DND-41 (cell line): ENCODE measurements at regions not wholly inside any gene's neighbourhood (a gene's known extent, or its start where the extent isn't known, plus 50 kb on each side); places are given as distances from the start of the nearest gene placed in this dataset.

Source experiments
- ATAC-seq: fragments of 200-7000 bp; cut with Tn5 transposase; 3 replicates; pipeline ENCODE4 v1.9.1; 2021; ENCODE audit warnings: low read depth; ENCODE audit not compliant: insufficient read depth
- DNase-seq: peaks from one replicate; pipeline ENCODE4 v3.0.0-alpha.2; 2020
- H2AFZ ChIP-seq: 2 replicates; pipeline ENCODE4 v1.6.0; 2012; ENCODE audit warnings: low read depth, low read length
- H3K27ac ChIP-seq: 2 replicates; pipeline ENCODE4 v1.5.1; 2012; ENCODE audit warnings: low read length, inconsistent platforms
- H3K27me3 ChIP-seq: fragments of 200-600 bp; sonication (generic); 2 replicates; pipeline ENCODE4 v1.6.0; 2012; ENCODE audit warnings: low read length, mild to moderate bottlenecking, inconsistent platforms; ENCODE audit not compliant: insufficient read depth, poor library complexity
- H3K36me3 ChIP-seq: 2 replicates; pipeline ENCODE4 v1.5.1; 2012; ENCODE audit warnings: low read length, inconsistent platforms; ENCODE audit not compliant: insufficient read depth
- H3K4me1 ChIP-seq: 2 replicates; pipeline ENCODE4 v1.5.1; 2012; ENCODE audit warnings: mild to moderate bottlenecking, low read length; ENCODE audit not compliant: insufficient read depth
- H3K4me2 ChIP-seq: 2 replicates; pipeline ENCODE4 v1.6.0; 2012; ENCODE audit warnings: mild to moderate bottlenecking, moderate library complexity, low read length, inconsistent platforms; ENCODE audit not compliant: insufficient read depth
- H3K4me3 ChIP-seq, 2 experiments: fragments of 200-600 bp in 1 of 2; shearing (Covaris generic) in 1 of 2; 2 replicates each; pipeline ENCODE4 v1.5.1; 2012 to 2016; ENCODE audit warnings: inconsistent platforms in 2 of 2, low read length in 2 of 2, mild to moderate bottlenecking in 2 of 2, low read depth in 1 of 2, moderate library complexity in 1 of 2
- H3K79me2 ChIP-seq: 2 replicates; pipeline ENCODE4 v1.6.0; 2012; ENCODE audit warnings: low read length, inconsistent platforms; ENCODE audit not compliant: insufficient read depth
- H3K9ac ChIP-seq: 2 replicates; pipeline ENCODE4 v1.6.0; 2012; ENCODE audit warnings: low read depth, mild to moderate bottlenecking, inconsistent platforms, low read length, moderate library complexity
- H3K9me3 ChIP-seq: 2 replicates; pipeline ENCODE4 v1.5.1; 2012; ENCODE audit warnings: low read length, moderate library complexity, mild to moderate bottlenecking, inconsistent platforms; ENCODE audit not compliant: insufficient read depth, severe bottlenecking
- H4K20me1 ChIP-seq: 2 replicates; pipeline ENCODE4 v1.6.0; 2012; ENCODE audit warnings: low read length; ENCODE audit not compliant: insufficient read depth
- EZH2 ChIP-seq: IDR thresholded peaks from 3 replicates; pipeline ENCODE4 v1.6.1; 2012; ENCODE audit warnings: borderline replicate concordance, low read depth, mild to moderate bottlenecking, moderate library complexity, low read length, inconsistent platforms; ENCODE audit not compliant: severe bottlenecking
- TF ChIP-seq, protein P1 (sequence below): IDR thresholded peaks from 2 replicates; pipeline ENCODE4 v1.5.1; 2012; ENCODE audit warnings: borderline replicate concordance, low read length, moderate library complexity, mild to moderate bottlenecking; ENCODE audit not compliant: poor library complexity, severe bottlenecking; ENCODE audit errors: extremely low read depth

DNA sequence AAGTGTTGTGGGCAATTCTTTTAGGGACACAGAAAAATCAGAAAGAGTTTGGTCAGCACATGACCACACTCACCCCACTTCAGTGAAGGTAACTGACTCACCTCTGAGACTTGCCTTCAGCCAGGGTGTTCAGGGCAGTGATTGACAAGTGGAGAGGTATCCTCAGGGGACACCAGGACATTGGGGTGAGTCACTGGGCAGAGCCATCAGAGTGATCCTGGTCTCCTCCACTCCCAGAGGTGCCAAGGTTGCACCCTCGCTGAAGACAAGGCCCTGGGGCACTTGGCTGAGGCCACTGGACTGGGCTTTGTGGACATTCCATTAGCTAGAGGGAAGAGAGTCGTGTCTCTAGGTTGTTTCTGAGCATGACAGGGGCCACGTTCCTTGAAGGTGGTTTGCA, 113.4 kb downstream of the GADD45G start:
- Histone ChIP-seq H3K9me3 (no peaks in the 10 kb centered on the region), H2AFZ (no peak overlapping the region), H4K20me1 (no peaks in the 10 kb centered on the region), H3K79me2 (no peaks in the 10 kb centered on the region), H3K4me1 (no peaks in the 10 kb centered on the region), H3K27ac (no peak overlapping the region), H3K4me3 (no peak overlapping the region), H3K4me2 (no peak overlapping the region), H3K27me3 (no peaks in the 10 kb centered on the region), H3K9ac (no peak overlapping the region), H3K36me3 (no peaks in the 10 kb centered on the region)
- ATAC-seq: no peak
- no peak for TF ChIP-seq EZH2
- TF ChIP-seq, protein P1, sequence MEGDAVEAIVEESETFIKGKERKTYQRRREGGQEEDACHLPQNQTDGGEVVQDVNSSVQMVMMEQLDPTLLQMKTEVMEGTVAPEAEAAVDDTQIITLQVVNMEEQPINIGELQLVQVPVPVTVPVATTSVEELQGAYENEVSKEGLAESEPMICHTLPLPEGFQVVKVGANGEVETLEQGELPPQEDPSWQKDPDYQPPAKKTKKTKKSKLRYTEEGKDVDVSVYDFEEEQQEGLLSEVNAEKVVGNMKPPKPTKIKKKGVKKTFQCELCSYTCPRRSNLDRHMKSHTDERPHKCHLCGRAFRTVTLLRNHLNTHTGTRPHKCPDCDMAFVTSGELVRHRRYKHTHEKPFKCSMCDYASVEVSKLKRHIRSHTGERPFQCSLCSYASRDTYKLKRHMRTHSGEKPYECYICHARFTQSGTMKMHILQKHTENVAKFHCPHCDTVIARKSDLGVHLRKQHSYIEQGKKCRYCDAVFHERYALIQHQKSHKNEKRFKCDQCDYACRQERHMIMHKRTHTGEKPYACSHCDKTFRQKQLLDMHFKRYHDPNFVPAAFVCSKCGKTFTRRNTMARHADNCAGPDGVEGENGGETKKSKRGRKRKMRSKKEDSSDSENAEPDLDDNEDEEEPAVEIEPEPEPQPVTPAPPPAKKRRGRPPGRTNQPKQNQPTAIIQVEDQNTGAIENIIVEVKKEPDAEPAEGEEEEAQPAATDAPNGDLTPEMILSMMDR: no peak
- no peak for DNase-seq

DNA sequence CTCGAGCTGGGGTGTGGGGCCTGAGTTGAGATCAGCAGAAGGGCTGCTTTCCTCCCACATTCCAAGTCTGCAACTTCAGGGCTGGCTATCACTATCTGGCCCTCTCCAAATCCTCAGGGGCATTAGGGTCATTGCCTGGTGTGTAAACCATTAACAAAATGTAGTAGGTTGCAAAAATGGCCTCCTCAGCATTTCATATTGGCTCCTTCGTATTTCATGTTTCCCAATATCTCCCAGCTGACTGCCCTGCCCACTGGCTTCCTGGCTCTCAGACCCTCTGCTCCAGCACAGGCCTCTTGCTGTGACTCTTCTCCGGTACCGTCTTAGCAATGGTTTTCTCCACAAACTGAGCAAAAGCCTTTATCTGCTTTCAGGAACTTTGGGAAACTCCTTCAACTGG, 113.8 kb downstream of the GADD45G start:
- H2AFZ ChIP-seq: no peak overlapping the region
- H3K4me2 ChIP-seq: no peak overlapping the region

DNA sequence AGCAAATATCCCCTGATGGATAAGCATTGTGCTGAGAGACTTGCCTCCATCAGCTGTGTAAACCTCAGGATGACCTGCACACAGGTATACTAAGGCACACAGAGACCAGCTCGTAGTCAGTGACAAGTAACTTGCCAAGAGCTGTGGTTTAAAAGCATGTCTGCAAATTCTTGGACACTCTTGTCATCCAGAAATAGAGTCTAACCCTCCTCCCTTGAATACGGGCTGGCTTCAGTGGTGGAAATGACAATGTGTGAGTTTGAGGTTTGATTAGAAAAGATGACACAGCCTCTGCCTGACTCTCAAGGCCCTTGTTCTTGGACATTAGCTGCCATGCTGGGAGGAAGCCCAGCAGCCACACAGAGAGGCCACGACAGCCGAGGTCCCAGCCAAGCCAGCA, 114.4 kb downstream of the GADD45G start:
- Histone ChIP-seq H4K20me1 (no peaks in the 10 kb centered on the region), H3K79me2 (no peaks in the 10 kb centered on the region), H3K4me3 (no peak overlapping the region), H3K9ac (no peak overlapping the region), H3K36me3 (no peaks in the 10 kb centered on the region), H2AFZ (no peak overlapping the region), H3K27me3 (no peaks in the 10 kb centered on the region), H3K27ac (no peak overlapping the region), H3K9me3 (no peaks in the 10 kb centered on the region), H3K4me2 (no peak overlapping the region), H3K4me1 (no peaks in the 10 kb centered on the region)
- ATAC-seq (no peak), DNase-seq (no peak)
- TF ChIP-seq EZH2: no peak
- TF ChIP-seq, protein P1: no peak

More for the DNA sequence above, 113.8 kb downstream of the GADD45G start:
- Histone ChIP-seq H3K4me1 (no peaks in the 10 kb centered on the region), H3K4me3 (no peak overlapping the region), H3K9ac (no peak overlapping the region), H4K20me1 (no peaks in the 10 kb centered on the region), H3K27me3 (no peaks in the 10 kb centered on the region), H3K36me3 (no peaks in the 10 kb centered on the region), H3K79me2 (no peaks in the 10 kb centered on the region), H3K27ac (no peak overlapping the region), H3K9me3 (no peaks in the 10 kb centered on the region)
- TF ChIP-seq EZH2: no peak
- DNase-seq: no peak
- ATAC-seq: no peak

DNA sequence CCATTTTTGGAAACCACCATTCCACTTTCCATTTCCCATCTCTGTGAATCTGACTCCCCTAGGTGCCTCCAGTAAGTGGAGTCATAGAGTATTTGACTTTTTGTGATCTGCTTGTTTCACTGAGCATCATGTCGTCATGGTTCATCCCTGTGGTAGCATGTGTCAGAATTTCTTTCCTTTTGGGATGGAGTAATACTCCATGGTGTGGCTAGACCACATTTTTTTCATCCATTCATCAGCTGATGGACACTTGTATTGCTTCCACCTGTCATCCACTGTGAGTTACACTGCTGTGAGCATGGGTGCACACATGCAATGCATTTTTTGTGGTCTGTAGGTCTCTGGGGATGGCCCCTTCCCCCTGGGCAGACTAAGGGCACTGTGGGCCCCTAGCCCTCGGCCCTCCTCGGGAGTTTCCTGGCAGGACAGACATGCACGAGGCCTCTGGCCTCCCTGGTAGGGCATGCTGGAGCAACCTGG, 115.9 kb downstream of the GADD45G start:
- H3K9me3 ChIP-seq: no peaks in the 10 kb centered on the region
- H2AFZ ChIP-seq: no peak overlapping the region
- no peak for TF ChIP-seq EZH2
- TF ChIP-seq, protein P1: no peak
- no peaks in the 10 kb centered on the region for H3K36me3 ChIP-seq
- no peak overlapping the region for H3K27ac ChIP-seq
- no peaks in the 10 kb centered on the region for H4K20me1 ChIP-seq
- DNase-seq (no peak), ATAC-seq (no peak)
- H3K4me2 ChIP-seq: no peak overlapping the region
- H3K9ac ChIP-seq: no peak overlapping the region
- no peaks in the 10 kb centered on the region for H3K27me3 ChIP-seq
- no peak overlapping the region for H3K4me3 ChIP-seq
- no peaks in the 10 kb centered on the region for H3K79me2 ChIP-seq
- H3K4me1 ChIP-seq: no peaks in the 10 kb centered on the region
